ENCODE measurements at regions not wholly inside any gene's neighbourhood (a gene's known extent, or its start where the extent isn't known, plus 50 kb on each side); places are given as distances from the start of the nearest gene placed in this dataset.
"Not testable (repeated sequence)": the region's sequence is repeated elsewhere in the genome, so short reads cannot be mapped to it uniquely, and the experiment has no call there.

- DNase-seq (ENCODE audit: low read depth) = no peak
- H3K27me3 ChIP-seq (ENCODE audit: control insufficient read depth, insufficient read depth, low read length) = no peaks in the 10 kb centered on the region
- H3K36me3 ChIP-seq (ENCODE audit: control insufficient read depth, insufficient read depth, low read length) = no peaks in the 10 kb centered on the region
- TF ChIP-seq CTCF (IDR thresholded peaks at IDR 0.05; ENCODE audit: insufficient read depth, low read depth, low read length) = no peak
- ChIA-PET POLR2A (no interaction called here), CTCF (no interaction called here)
- H3K4me3 ChIP-seq (ENCODE audit: low read depth, low read length) = no peak overlapping the region
Measured at GRCh38 chr3:27805282-27805681, 83.2 kb upstream of the EOMES start.

- ChIA-PET CTCF (interaction anchor here (1.2 kb wide), 1 partner anchor 20 kb away, joined by 3 read pairs; no protein-coding TSS in a partner anchor), POLR2A (no interaction called here)
- DNase-seq (ENCODE audit: low read depth) = no peak
- Histone ChIP-seq H3K4me3 (ENCODE audit: low read depth, low read length) (no peak overlapping the region), H3K36me3 (ENCODE audit: control insufficient read depth, insufficient read depth, low read length) (no peaks in the 10 kb centered on the region), H3K27me3 (ENCODE audit: control insufficient read depth, insufficient read depth, low read length) (no peaks in the 10 kb centered on the region)
- no peak for TF ChIP-seq CTCF (IDR thresholded peaks at IDR 0.05; ENCODE audit: insufficient read depth, low read depth, low read length)
Measured at GRCh38 chr3:27813255-27813654, 91.1 kb upstream of the EOMES start.

- DNase-seq (ENCODE audit: low read depth); POLR2A ChIA-PET; CTCF ChIA-PET; H3K27me3 ChIP-seq (ENCODE audit: control insufficient read depth, insufficient read depth, low read length); H3K4me3 ChIP-seq (ENCODE audit: low read depth, low read length); H3K36me3 ChIP-seq (ENCODE audit: control insufficient read depth, insufficient read depth, low read length): not testable (repeated sequence)
Measured at GRCh38 chr3:27821609-27822008, 99.5 kb upstream of the EOMES start.

- TF ChIP-seq CTCF (IDR thresholded peaks at IDR 0.05; ENCODE audit: insufficient read depth, low read depth, low read length) = no peak
- ChIA-PET POLR2A (no interaction called here), CTCF (no interaction called here)
- Histone ChIP-seq H3K4me3 (ENCODE audit: low read depth, low read length) (no peak overlapping the region), H3K27me3 (ENCODE audit: control insufficient read depth, insufficient read depth, low read length) (no peaks in the 10 kb centered on the region), H3K36me3 (ENCODE audit: control insufficient read depth, insufficient read depth, low read length) (no peaks in the 10 kb centered on the region)
- no peak for DNase-seq (ENCODE audit: low read depth)
Measured at GRCh38 chr3:27824312-27825200, 102.4 kb upstream of the EOMES start.

GRCh38 chr3:27826448-27826847, 104.3 kb upstream of the EOMES start:
- no peak for TF ChIP-seq CTCF (IDR thresholded peaks at IDR 0.05; ENCODE audit: insufficient read depth, low read depth, low read length)
- no peak for DNase-seq (ENCODE audit: low read depth)
- CTCF ChIA-PET = no interaction called here
- Histone ChIP-seq H3K36me3 (ENCODE audit: control insufficient read depth, insufficient read depth, low read length) (no peaks in the 10 kb centered on the region), H3K27me3 (ENCODE audit: control insufficient read depth, insufficient read depth, low read length) (no peaks in the 10 kb centered on the region; the same call in 1 of the 2 replicates), H3K4me3 (ENCODE audit: low read depth, low read length) (no peak overlapping the region)
- POLR2A ChIA-PET = no interaction called here

- Histone ChIP-seq H3K27me3 (ENCODE audit: control insufficient read depth, insufficient read depth, low read length) (no peaks in the 10 kb centered on the region; the same call in 1 of the 2 replicates), H3K4me3 (ENCODE audit: low read depth, low read length) (no peak overlapping the region), H3K36me3 (ENCODE audit: control insufficient read depth, insufficient read depth, low read length) (no peaks in the 10 kb centered on the region)
- DNase-seq (ENCODE audit: low read depth) = no peak
- no peak for TF ChIP-seq CTCF (IDR thresholded peaks at IDR 0.05; ENCODE audit: insufficient read depth, low read depth, low read length)
- ChIA-PET CTCF (interaction anchor here (1.2 kb wide), 1 partner anchor 115 kb away, joined by 4 read pairs; no protein-coding TSS in a partner anchor), POLR2A (no interaction called here)
Measured at GRCh38 chr3:27827041-27827440, 104.9 kb upstream of the EOMES start.
